ENCODE measurements at regions not wholly inside any gene's neighbourhood (a gene's known extent, or its start where the extent isn't known, plus 50 kb on each side); places are given as distances from the start of the nearest gene placed in this dataset.
A peak's percentile ranks its signal among the peaks of the same experiment; 100 is the strongest.
"Not testable (repeated sequence)": the region's sequence is repeated elsewhere in the genome, so short reads cannot be mapped to it uniquely, and the experiment has no call there.

- DNase-seq: no peak
Observed at GRCh38 chr2:145386973-145387372, 867.1 kb upstream of the ZEB2 start.

GRCh38 chr2:145383961-145384360 lies 864.0 kb upstream of the ZEB2 start:
- no peak for DNase-seq

- no peak for DNase-seq
Observed at GRCh38 chr2:145380436-145381017, 860.6 kb upstream of the ZEB2 start.

GRCh38 chr2:145379934-145380333 lies 860.0 kb upstream of the ZEB2 start:
- no peak for DNase-seq

- no peak for DNase-seq
Observed at GRCh38 chr2:145374165-145374564, 854.2 kb upstream of the ZEB2 start.

GRCh38 chr2:145367334-145367733 lies 847.4 kb upstream of the ZEB2 start:
- DNase-seq: not testable (repeated sequence)

- no peak for DNase-seq
Observed at GRCh38 chr2:145366341-145366740, 846.4 kb upstream of the ZEB2 start.

- no peak for DNase-seq
Observed at GRCh38 chr2:145360129-145360790, 840.3 kb upstream of the ZEB2 start.

GRCh38 chr2:145359561-145359960 lies 839.6 kb upstream of the ZEB2 start:
- DNase-seq: no peak

- no peak for DNase-seq
Observed at GRCh38 chr2:145356056-145356455, 836.1 kb upstream of the ZEB2 start.

GRCh38 chr2:145352484-145352883 lies 832.6 kb upstream of the ZEB2 start:
- DNase-seq: no peak

- no peak for DNase-seq
Observed at GRCh38 chr2:145351864-145352425, 832.0 kb upstream of the ZEB2 start.

- DNase-seq: peak; percentile 24
Observed at GRCh38 chr2:145350011-145350410, 830.1 kb upstream of the ZEB2 start.

- no peak for DNase-seq
Observed at GRCh38 chr2:145344076-145344724, 824.3 kb upstream of the ZEB2 start.

- DNase-seq: no peak
Observed at GRCh38 chr2:145343287-145343686, 823.4 kb upstream of the ZEB2 start.

GRCh38 chr2:145341536-145341935 lies 821.6 kb upstream of the ZEB2 start:
- no peak for DNase-seq

- no peak for DNase-seq
Observed at GRCh38 chr2:145339646-145340045, 819.7 kb upstream of the ZEB2 start.

GRCh38 chr2:145332210-145332898 lies 812.4 kb upstream of the ZEB2 start:
- DNase-seq: no peak

GRCh38 chr2:145329971-145330370 lies 810.1 kb upstream of the ZEB2 start:
- no peak for DNase-seq

- DNase-seq: no peak
Observed at GRCh38 chr2:145325485-145325884, 805.6 kb upstream of the ZEB2 start.

GRCh38 chr2:145324748-145325147 lies 804.8 kb upstream of the ZEB2 start:
- DNase-seq: no peak

GRCh38 chr2:145323512-145323911 lies 803.6 kb upstream of the ZEB2 start:
- no peak for DNase-seq

- DNase-seq: no peak
Observed at GRCh38 chr2:145321344-145321743, 801.4 kb upstream of the ZEB2 start.

- no peak for DNase-seq
Observed at GRCh38 chr2:145316496-145316895, 796.6 kb upstream of the ZEB2 start.
